Astrocyte (in vitro differentiated cells and primary cell): ENCODE measurements at regions not wholly inside any gene's neighbourhood (a gene's known extent, or its start where the extent isn't known, plus 50 kb on each side); places are given as distances from the start of the nearest gene placed in this dataset.

Experiments used
- DNase-seq: peaks from one replicate; pipeline ENCODE4 v3.0.0-alpha.2; 2010; ENCODE audit warnings: low read depth
- FAIRE-seq: peaks from 2 replicates; lab custom pipeline; 2011; peaks lifted over from hg19 to GRCh38; lab: Jason Lieb, UNC
- H2AFZ ChIP-seq: 2 replicates; pipeline ENCODE4 v1.6.0; 2012; ENCODE audit warnings: low read depth, low read length, inconsistent platforms
- H3K27ac ChIP-seq: 2 replicates; pipeline ENCODE4 v1.5.1; 2011; ENCODE audit warnings: low read depth, low read length, inconsistent platforms
- H3K27me3 ChIP-seq: 2 replicates; pipeline ENCODE4 v1.6.0; 2011; ENCODE audit warnings: low read length, inconsistent platforms; ENCODE audit not compliant: insufficient read depth
- H3K36me3 ChIP-seq: 2 replicates; pipeline ENCODE4 v1.5.1; 2011; ENCODE audit warnings: low read length, inconsistent platforms; ENCODE audit not compliant: insufficient read depth
- H3K4me1 ChIP-seq: 2 replicates; pipeline ENCODE4 v1.5.1; 2011; ENCODE audit warnings: low read length, inconsistent platforms; ENCODE audit not compliant: insufficient read depth
- H3K4me2 ChIP-seq: 2 replicates; pipeline ENCODE4 v1.6.0; 2012; ENCODE audit warnings: low read length, inconsistent platforms
- H3K4me3 ChIP-seq: 2 replicates; pipeline ENCODE4 v1.5.1; 2011; ENCODE audit warnings: low read depth, mild to moderate bottlenecking, low read length, inconsistent platforms; ENCODE audit not compliant: insufficient read depth
- H3K79me2 ChIP-seq: 2 replicates; pipeline ENCODE4 v1.6.0; 2012; ENCODE audit warnings: mild to moderate bottlenecking, low read length, inconsistent platforms; ENCODE audit not compliant: insufficient read depth
- H3K9ac ChIP-seq: 2 replicates; pipeline ENCODE4 v1.6.0; 2012; ENCODE audit warnings: mild to moderate bottlenecking, low read length, inconsistent platforms
- H3K9me3 ChIP-seq: 2 replicates; pipeline ENCODE4 v1.5.1; 2012; ENCODE audit warnings: low read depth, mild to moderate bottlenecking, low read length, inconsistent platforms; ENCODE audit not compliant: insufficient read depth
- H4K20me1 ChIP-seq: 2 replicates; pipeline ENCODE4 v1.6.0; 2012; ENCODE audit warnings: low read length, inconsistent platforms; ENCODE audit not compliant: insufficient read depth
- H3K27ac Mint-ChIP-seq: one replicate; pipeline ENCODE4 v1.8.0; 2021; ENCODE audit warnings: mild to moderate bottlenecking, mixed read lengths; ENCODE audit not compliant: unreplicated experiment
- H3K27me3 Mint-ChIP-seq: one replicate; pipeline ENCODE4 v1.8.0; 2021; ENCODE audit warnings: low read depth, mixed read lengths; ENCODE audit not compliant: unreplicated experiment
- H3K36me3 Mint-ChIP-seq: one replicate; pipeline ENCODE4 v1.8.0; 2021; ENCODE audit warnings: low read depth, mixed read lengths; ENCODE audit not compliant: unreplicated experiment
- H3K4me1 Mint-ChIP-seq: one replicate; pipeline ENCODE4 v1.8.0; 2021; ENCODE audit warnings: low read depth, mixed read lengths; ENCODE audit not compliant: unreplicated experiment
- H3K4me3 Mint-ChIP-seq: one replicate; pipeline ENCODE4 v1.8.0; 2021; ENCODE audit warnings: mild to moderate bottlenecking, moderate library complexity, mixed read lengths; ENCODE audit not compliant: unreplicated experiment
- H3K9me3 Mint-ChIP-seq: one replicate; pipeline ENCODE4 v1.8.0; 2021; ENCODE audit warnings: mild to moderate bottlenecking, mixed read lengths; ENCODE audit not compliant: unreplicated experiment
- EZH2 ChIP-seq: IDR thresholded peaks from 2 replicates; pipeline ENCODE4 v1.6.1; 2012; ENCODE audit warnings: mild to moderate bottlenecking, low read length, inconsistent platforms; ENCODE audit not compliant: insufficient read depth
- TF ChIP-seq, protein P1 (sequence below): IDR thresholded peaks from 2 replicates; pipeline ENCODE4 v1.5.1; 2011; ENCODE audit warnings: low read depth, mild to moderate bottlenecking, inconsistent platforms, low read length, moderate library complexity; ENCODE audit not compliant: insufficient read depth

DNA sequence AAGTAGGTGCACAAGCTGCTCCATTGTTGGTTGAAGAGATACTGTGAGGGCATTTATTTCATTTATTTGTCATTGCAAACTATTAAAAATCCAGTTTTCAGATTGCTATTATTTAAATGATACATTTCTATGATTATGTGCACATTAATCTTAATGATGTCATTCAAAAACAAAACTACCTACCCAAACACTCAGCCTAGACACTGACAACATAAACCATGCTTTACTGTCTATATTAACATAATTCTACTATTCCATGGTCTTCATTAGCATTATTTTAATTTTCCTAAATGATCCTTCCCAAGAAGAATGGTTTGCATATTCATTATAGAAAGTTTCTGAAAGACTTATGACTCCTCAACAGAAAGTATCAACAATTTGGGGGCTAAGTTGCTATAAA is 813.0 kb upstream of the SLITRK5 start:
- Histone ChIP-seq H4K20me1 (no peaks in the 10 kb centered on the region), H3K36me3 (no peaks in the 10 kb centered on the region), H3K79me2 (no peaks in the 10 kb centered on the region), H3K4me3 (no peak overlapping the region), H3K9me3 (no peaks in the 10 kb centered on the region), H2AFZ (no peak overlapping the region), H3K9ac (no peak overlapping the region), H3K4me1 (no peaks in the 10 kb centered on the region), H3K27ac (no peak overlapping the region), H3K4me2 (no peak overlapping the region), H3K27me3 (no peaks in the 10 kb centered on the region)
- Mint-ChIP-seq H3K36me3 (peaks cover 1% of the 10 kb centered on the region), H3K4me1 (no peaks in the 10 kb centered on the region), H3K27me3 (no peaks in the 10 kb centered on the region), H3K9me3 (peaks cover 10% of the 10 kb centered on the region), H3K27ac (no peak overlapping the region), H3K4me3 (no peak overlapping the region)
- DNase-seq: no peak
- FAIRE-seq: no peak
- TF ChIP-seq, protein P1, sequence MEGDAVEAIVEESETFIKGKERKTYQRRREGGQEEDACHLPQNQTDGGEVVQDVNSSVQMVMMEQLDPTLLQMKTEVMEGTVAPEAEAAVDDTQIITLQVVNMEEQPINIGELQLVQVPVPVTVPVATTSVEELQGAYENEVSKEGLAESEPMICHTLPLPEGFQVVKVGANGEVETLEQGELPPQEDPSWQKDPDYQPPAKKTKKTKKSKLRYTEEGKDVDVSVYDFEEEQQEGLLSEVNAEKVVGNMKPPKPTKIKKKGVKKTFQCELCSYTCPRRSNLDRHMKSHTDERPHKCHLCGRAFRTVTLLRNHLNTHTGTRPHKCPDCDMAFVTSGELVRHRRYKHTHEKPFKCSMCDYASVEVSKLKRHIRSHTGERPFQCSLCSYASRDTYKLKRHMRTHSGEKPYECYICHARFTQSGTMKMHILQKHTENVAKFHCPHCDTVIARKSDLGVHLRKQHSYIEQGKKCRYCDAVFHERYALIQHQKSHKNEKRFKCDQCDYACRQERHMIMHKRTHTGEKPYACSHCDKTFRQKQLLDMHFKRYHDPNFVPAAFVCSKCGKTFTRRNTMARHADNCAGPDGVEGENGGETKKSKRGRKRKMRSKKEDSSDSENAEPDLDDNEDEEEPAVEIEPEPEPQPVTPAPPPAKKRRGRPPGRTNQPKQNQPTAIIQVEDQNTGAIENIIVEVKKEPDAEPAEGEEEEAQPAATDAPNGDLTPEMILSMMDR: no peak
- no peak for TF ChIP-seq EZH2

DNA sequence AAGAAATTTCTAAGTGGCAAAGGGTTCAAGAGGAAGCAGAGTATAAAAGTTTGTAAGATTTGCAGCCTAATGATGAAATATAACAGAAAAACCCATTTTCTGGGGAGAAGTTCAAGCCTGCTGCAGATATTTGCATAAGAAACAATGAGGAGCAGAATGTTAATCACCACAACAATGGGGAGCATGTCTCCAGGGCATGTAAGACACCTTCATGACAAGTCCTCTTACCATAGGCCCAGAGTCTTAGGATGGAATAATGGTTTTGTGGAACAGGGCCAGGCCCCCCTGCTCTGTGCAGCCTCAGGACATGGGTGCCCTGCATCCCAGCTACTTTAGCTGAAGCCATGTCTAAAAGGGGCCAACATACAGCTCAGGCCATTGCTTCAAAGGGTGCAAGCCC is 809.0 kb upstream of the SLITRK5 start:
- H3K4me1 ChIP-seq: no peaks in the 10 kb centered on the region
- no peaks in the 10 kb centered on the region for H3K27me3 Mint-ChIP-seq
- no peaks in the 10 kb centered on the region for H3K36me3 Mint-ChIP-seq
- no peaks in the 10 kb centered on the region for H3K4me1 Mint-ChIP-seq
- H3K9me3 Mint-ChIP-seq: peaks cover 13% of the 10 kb centered on the region
- DNase-seq: no peak
- no peak overlapping the region for H3K27ac ChIP-seq
- no peaks in the 10 kb centered on the region for H3K27me3 ChIP-seq
- H3K4me2 ChIP-seq: no peak overlapping the region
- no peak overlapping the region for H3K9ac ChIP-seq
- H4K20me1 ChIP-seq: no peaks in the 10 kb centered on the region
- no peaks in the 10 kb centered on the region for H3K36me3 ChIP-seq
- no peak overlapping the region for H3K27ac Mint-ChIP-seq
- no peaks in the 10 kb centered on the region for H3K79me2 ChIP-seq
- no peaks in the 10 kb centered on the region for H3K9me3 ChIP-seq
- H3K4me3 ChIP-seq: no peak overlapping the region
- no peak overlapping the region for H3K4me3 Mint-ChIP-seq
- FAIRE-seq: no peak
- no peak overlapping the region for H2AFZ ChIP-seq
- TF ChIP-seq, protein P1: no peak

DNA sequence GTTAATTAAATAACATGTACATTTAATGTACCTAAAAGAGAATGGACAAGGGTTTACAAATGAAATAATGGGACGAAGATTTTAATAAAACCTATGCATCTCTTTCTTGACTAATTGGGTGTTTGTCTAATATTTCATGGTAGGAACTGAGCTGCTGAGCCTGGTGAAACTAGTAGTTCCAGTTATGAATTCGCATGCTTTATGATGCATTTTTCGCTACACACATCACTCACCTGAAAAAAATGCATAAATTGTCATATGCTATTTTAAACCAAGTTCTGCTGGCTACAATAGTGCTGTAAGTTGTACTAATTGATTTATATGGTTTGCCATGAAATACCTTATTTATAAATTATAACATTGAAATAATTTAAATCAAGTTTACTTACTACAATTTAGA is 806.8 kb upstream of the SLITRK5 start:
- Mint-ChIP-seq H3K4me1 (no peaks in the 10 kb centered on the region), H3K36me3 (no peaks in the 10 kb centered on the region), H3K4me3 (no peak overlapping the region), H3K9me3 (peaks cover 12% of the 10 kb centered on the region), H3K27me3 (no peaks in the 10 kb centered on the region), H3K27ac (no peak overlapping the region)
- Histone ChIP-seq H3K9ac (no peak overlapping the region), H3K79me2 (no peaks in the 10 kb centered on the region), H3K36me3 (no peaks in the 10 kb centered on the region), H3K27me3 (no peaks in the 10 kb centered on the region), H3K4me2 (no peak overlapping the region), H3K27ac (no peak overlapping the region), H4K20me1 (no peaks in the 10 kb centered on the region), H3K9me3 (no peaks in the 10 kb centered on the region), H2AFZ (no peak overlapping the region), H3K4me1 (no peaks in the 10 kb centered on the region), H3K4me3 (no peak overlapping the region)
- TF ChIP-seq, protein P1: no peak
- no peak for TF ChIP-seq EZH2
- FAIRE-seq (no peak), DNase-seq (no peak)
